ENCODE measurements at regions not wholly inside any gene's neighbourhood (a gene's known extent, or its start where the extent isn't known, plus 50 kb on each side); places are given as distances from the start of the nearest gene placed in this dataset.

DNA sequence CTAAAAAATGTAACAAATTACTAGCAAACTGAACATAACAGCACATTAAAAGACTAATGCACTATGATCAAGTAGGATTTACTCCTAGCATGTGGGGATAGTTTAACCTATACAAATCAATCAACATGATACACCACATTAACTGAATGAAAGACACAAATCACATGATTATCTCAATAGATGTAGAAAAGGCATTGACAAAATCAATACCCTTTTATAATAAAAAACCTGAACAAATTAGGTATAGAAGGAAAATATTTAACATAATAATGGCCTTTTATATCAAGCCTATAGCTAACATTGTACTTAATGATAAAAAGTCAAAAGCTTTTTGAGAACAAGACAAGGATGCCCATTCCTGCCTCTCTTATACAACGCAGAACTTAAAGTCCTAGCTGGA, 540.0 kb downstream of the RERGL start:
- TF ChIP-seq POLR2A (IDR thresholded peaks at IDR 0.05; ENCODE audit: low read depth, low read length) (no peak), POLR2AphosphoS5 (IDR thresholded peaks at IDR 0.05; ENCODE audit: low read depth, low read length) (no peak)

All from GM12892 (cell line).